Sigmoid colon (tissue), 4 donors: ENCODE measurements at regions not wholly inside any gene's neighbourhood (a gene's known extent, or its start where the extent isn't known, plus 50 kb on each side); places are given as distances from the start of the nearest gene placed in this dataset.

Experiments
- CTCF ChIP-seq, 4 experiments: fragments of 450-650 bp in 3 of 4; fragments of 200-600 bp in 1 of 4; IDR thresholded peaks; one replicate each; pipeline ENCODE4 v1.5.1; 2016 to 2019; ENCODE audit warnings: antibody characterized with exemption in 4 of 4, mild to moderate bottlenecking in 3 of 4, moderate library complexity in 2 of 4
- EP300 ChIP-seq, 4 donors: sonication (generic); formaldehyde crosslinking; IDR thresholded peaks; one replicate each; pipeline ENCODE4 v1.6.1; 2017; ENCODE audit warnings: antibody characterized with exemption in 4 of 4
- POLR2A ChIP-seq, 2 donors: fragments of 450-650 bp; IDR thresholded peaks; one replicate each; pipeline ENCODE4 v1.6.1; 2016; ENCODE audit warnings: antibody characterized with exemption in 2 of 2, mild to moderate bottlenecking in 2 of 2, moderate library complexity in 2 of 2

- TF ChIP-seq CTCF (IDR thresholded peaks at IDR 0.05) = no peak
- TF ChIP-seq POLR2A (IDR thresholded peaks at IDR 0.05) = no peak
- TF ChIP-seq EP300 (IDR thresholded peaks at IDR 0.05) = no peak
These were observed 181.3 kb downstream of the INHBB start for GRCh38 chr2:120526997-120527945.
